Kidney glomerular epithelial cell (primary cell): ENCODE measurements at regions not wholly inside any gene's neighbourhood (a gene's known extent, or its start where the extent isn't known, plus 50 kb on each side); places are given as distances from the start of the nearest gene placed in this dataset.
"Not testable (repeated sequence)": the region's sequence is repeated elsewhere in the genome, so short reads cannot be mapped to it uniquely, and the experiment has no call there.

Experiments used
- DNase-seq: peaks from one replicate; lab custom pipeline; 2025; lab: John Stamatoyannopoulos, UW

DNA sequence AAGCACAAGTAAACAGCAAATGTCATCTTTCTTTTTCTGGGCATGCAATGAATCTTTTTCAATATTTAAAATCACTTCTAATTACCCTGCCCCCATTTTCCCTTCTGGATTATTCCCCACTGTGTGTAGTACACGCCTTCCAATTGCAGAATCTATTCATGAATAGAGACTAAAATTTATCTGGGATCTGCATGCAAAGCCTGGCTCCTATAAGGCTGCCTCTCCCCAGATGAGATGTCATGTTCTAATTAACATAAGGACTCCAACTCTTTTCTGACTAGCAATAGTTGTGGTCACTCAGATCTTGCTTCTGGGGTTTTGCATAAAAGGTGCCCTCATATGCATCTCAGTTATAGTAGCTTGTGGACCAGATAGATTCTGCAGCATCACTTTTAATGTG, 473.5 kb downstream of the BTG1 start:
- no peak for DNase-seq

- no peak for DNase-seq
Measured at GRCh38 chr12:91667694-91668093, 478.0 kb downstream of the BTG1 start.

- DNase-seq = no peak
Measured at GRCh38 chr12:91663744-91664143, 481.1 kb upstream of the DCN start.

GRCh38 chr12:91663310-91663709, 480.7 kb upstream of the DCN start:
- no peak for DNase-seq

GRCh38 chr12:91662021-91662420, 479.4 kb upstream of the DCN start:
- no peak for DNase-seq

DNA sequence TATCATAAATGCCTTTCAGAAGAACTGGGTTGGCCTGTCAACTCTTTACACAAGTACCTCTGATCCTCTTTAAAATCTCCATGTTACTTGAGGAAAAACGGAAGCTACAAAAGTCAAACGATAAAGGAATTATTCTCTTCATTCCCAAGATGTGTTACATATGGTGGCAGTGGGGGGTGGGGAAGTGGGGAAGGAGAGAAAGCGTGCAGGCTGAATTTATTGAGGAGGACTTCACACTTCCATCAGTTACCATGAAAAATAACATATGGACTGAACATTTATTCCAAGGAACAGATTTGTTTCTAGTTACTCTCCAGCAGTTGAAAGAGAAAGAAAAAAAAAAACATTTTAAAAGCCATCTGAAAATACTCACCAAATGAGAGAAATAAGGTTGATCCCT, 474.4 kb upstream of the DCN start:
- DNase-seq = no peak

DNA sequence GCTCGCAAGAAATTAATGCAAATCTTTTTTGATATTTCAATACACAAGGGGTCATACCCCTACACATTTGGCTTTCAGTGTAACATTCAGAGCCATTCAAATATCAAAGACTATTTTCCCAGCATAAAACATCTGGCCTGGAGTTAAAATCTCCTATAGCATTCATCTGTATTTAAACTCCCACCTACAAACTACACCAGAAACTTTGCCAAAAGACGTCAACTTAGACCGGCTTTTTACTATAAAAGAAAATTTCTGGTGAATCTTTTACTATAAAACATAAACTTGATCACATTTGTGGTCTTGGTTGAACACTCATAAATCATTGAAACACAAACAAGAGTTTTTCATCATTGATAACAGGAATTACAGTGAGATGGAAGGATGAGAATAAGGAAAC, 473.3 kb upstream of the DCN start:
- DNase-seq = no peak

DNA sequence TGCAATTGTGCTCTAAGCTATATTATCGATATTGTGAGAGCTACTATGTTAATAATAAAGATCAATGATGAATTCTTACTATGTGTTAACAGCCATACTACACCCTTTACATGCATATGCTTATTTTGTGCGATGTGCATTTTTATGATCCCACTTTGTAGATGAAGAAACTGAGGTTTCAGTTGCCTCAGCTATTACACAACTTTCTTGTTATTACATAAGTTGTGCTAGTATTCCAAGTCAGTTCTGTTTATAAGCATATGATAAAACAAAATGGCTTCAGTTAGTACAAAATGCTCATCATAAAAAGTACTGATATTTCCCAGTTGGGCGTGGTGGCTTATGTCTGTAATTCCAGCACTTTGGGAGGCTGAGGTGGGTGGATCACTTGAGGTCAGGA, 471.5 kb upstream of the DCN start:
- no peak for DNase-seq

- no peak for DNase-seq
Measured at GRCh38 chr12:91651728-91652127, 469.1 kb upstream of the DCN start.

- no peak for DNase-seq
Measured at GRCh38 chr12:91643763-91644162, 461.1 kb upstream of the DCN start.

- no peak for DNase-seq
Measured at GRCh38 chr12:91640021-91640420, 457.4 kb upstream of the DCN start.

GRCh38 chr12:91639327-91639726, 456.7 kb upstream of the DCN start:
- DNase-seq = no peak

DNA sequence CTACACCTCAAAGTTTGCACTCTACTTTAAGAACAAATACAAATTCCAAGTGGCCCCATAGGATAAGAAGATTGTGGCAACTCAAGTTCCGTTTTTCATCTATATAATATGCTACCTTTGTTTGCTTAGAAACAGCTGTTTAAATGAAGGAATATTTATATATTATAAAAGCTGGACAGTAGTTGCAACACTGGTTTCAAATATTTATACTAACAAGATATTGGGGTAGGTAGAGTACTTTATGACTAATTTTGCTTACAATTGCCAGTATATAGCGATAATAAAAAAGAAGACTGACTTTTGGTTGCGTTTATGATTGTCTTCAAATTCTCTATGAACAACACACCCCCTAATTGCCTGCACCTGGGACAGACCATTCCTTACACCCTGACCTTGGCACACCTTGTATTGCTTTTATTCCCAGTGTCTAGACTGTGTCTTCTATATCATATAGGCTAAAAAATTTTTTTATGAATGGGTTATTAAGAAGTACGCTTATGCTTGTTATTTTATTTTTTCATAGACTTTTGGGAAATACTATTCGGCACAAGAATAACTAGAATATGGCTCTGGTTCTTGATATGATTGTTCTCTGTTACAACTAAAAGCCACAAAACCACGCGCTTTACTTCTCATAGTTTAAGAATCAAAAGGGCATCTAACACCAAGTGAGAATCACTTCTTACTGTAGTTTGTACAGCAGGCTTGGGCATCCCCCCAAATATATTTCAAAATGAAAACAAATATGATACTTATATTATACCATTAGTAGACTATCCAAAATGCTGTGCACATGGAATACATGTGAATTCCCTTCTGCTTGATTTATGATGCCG, 455.4 kb upstream of the DCN start:
- DNase-seq = no peak

- DNase-seq = no peak
Measured at GRCh38 chr12:91636721-91637120, 454.1 kb upstream of the DCN start.

DNA sequence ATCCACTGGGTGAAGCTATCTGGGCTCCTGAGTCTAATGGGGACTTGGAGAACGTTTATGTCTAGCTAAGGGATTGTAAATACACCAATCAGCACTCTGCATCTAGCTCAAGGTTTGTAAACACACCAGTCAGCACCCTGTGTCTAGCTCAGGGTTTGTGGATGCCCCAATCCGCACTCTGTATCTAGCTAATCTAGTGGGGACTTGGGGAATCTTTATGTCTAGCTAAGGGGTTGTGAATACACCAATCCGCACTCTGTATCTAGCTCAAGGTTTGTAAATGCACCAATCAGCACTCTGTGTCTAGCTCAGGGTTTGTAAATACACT, 451.7 kb upstream of the DCN start:
- DNase-seq = not testable (repeated sequence)

- no peak for DNase-seq
Measured at GRCh38 chr12:91633734-91634357, 451.2 kb upstream of the DCN start.

- DNase-seq = no peak
Measured at GRCh38 chr12:91633206-91633605, 450.6 kb upstream of the DCN start.

GRCh38 chr12:91632042-91632786, 449.6 kb upstream of the DCN start:
- no peak for DNase-seq

DNA sequence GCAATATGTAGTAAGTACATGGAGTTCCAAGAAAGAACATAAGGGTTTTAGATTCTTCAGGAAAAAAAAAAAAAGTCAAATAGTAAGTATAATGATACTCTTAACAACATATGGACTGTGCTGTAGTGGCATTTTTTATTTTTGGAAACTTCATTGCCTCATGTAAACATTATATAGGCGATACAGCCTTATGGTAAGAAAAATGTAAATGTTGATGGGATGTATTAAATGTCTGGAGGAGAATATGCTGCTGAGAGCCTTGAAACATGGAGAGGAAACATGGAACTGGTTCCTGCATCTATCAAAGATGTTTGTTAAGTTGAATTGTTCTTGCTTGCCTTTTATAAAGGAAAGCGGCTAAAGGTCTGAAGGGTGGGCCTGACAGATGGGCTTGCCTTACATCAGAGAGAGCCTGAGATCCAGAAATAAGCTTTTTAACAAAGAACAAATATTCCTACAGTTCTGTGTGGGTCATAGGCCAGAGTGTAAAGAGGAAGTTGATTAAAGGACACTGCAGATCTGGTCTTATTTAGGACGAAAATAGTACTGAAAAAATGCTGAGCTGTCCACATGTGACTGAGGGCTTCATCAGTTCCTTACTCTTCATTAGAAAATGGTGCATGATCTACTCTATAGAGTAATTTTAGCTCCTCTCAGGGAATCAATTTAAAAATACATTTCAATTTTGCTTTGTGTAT, 448.1 kb upstream of the DCN start:
- DNase-seq = no peak

GRCh38 chr12:91630083-91630482, 447.5 kb upstream of the DCN start:
- no peak for DNase-seq

DNA sequence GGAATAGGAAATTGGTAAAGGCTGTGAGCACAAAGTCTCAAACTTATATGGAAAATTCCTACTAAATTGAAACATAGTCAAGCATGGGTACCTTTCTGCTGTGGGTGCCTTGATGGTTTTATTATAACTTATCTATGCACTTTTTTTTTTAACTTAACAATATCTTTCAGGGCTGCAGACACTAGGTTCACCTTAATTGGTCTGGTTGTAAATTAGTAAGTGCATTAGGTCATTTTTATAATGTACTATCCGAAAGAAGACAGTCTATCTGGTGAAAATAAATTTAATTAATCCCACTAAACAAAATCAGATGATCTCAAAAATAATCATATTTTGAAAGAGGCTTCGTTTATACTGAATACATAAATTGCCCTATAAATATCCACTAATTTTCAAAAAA, 446.8 kb upstream of the DCN start:
- no peak for DNase-seq

DNA sequence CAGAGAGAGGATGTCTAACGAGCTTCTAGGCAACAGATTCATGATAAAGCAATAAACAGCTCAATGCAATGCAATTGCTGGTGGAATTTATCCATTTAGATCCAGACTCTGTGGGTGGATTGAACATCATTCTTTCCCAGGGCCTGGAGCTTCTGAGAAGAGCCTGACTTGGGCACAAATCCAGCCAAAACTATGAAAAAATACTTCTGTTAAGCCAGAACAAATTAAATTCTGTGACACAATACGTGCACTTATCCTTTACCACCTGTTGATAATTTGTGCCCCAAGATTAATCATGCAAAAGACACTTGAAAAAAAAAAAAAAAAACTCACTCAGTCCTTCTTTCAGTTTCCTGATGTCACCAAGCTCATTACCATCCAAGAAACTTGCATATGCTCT, 446.0 kb upstream of the DCN start:
- no peak for DNase-seq

DNA sequence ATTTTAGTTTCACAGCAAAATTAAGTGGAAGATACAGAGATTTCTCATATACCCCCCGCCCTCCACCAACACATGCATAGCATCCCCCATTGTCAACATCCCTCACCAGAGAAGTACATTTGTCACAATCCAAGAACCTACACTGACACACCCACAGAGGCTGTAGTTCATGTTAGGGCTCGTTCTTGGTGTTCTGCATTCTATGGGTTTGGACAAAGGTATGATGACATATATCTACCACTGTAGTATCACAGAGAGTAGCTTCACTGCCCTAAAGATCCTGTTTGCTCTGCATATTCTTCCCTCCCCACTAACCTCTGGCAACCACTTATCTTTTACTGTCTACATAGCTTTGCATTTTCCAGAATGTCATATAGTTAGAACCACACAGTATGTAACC, 444.6 kb upstream of the DCN start:
- DNase-seq = no peak
